Activated CD4-positive, alpha-beta T cell treated with anti-CD3 and anti-CD28 coated beads for 1 hour (primary cell): ENCODE measurements at regions not wholly inside any gene's neighbourhood (a gene's known extent, or its start where the extent isn't known, plus 50 kb on each side); places are given as distances from the start of the nearest gene placed in this dataset.
"Not testable (repeated sequence)": the region's sequence is repeated elsewhere in the genome, so short reads cannot be mapped to it uniquely, and the experiment has no call there.

Experiments used
- DNase-seq: peaks from one replicate; pipeline ENCODE4 v3.0.0-alpha.2; 2020

- DNase-seq, result no peak
Observed at GRCh38 chr10:3325954-3326750, 153.6 kb upstream of the PITRM1 start.

GRCh38 chr10:3324612-3325038, 152.0 kb upstream of the PITRM1 start:
- no peak for DNase-seq

- no peak for DNase-seq
Observed at GRCh38 chr10:3323865-3324498, 151.4 kb upstream of the PITRM1 start.

- DNase-seq, result no peak
Observed at GRCh38 chr10:3321123-3321522, 148.5 kb upstream of the PITRM1 start.

GRCh38 chr10:3319811-3320226, 147.2 kb upstream of the PITRM1 start:
- no peak for DNase-seq

GRCh38 chr10:3318480-3318807, 145.9 kb upstream of the PITRM1 start:
- DNase-seq, result not testable (repeated sequence)

- DNase-seq, result not testable (repeated sequence)
Observed at GRCh38 chr10:3317553-3318479, 145.2 kb upstream of the PITRM1 start.

- not testable (repeated sequence) for DNase-seq
Observed at GRCh38 chr10:3314445-3315085, 142.0 kb upstream of the PITRM1 start.

GRCh38 chr10:3313784-3314444, 141.3 kb upstream of the PITRM1 start:
- not testable (repeated sequence) for DNase-seq

- DNase-seq, result no peak
Observed at GRCh38 chr10:3312403-3312940, 139.9 kb upstream of the PITRM1 start.

GRCh38 chr10:3310016-3310784, 137.6 kb upstream of the PITRM1 start:
- DNase-seq, result no peak

- DNase-seq, result no peak
Observed at GRCh38 chr10:3306050-3306449, 133.5 kb upstream of the PITRM1 start.

- no peak for DNase-seq
Observed at GRCh38 chr10:3295582-3296151, 123.1 kb upstream of the PITRM1 start.

- no peak for DNase-seq
Observed at GRCh38 chr10:3294919-3295581, 122.5 kb upstream of the PITRM1 start.

GRCh38 chr10:3293581-3294431, 121.2 kb upstream of the PITRM1 start:
- DNase-seq, result no peak

- DNase-seq, result no peak
Observed at GRCh38 chr10:3292636-3293035, 120.1 kb upstream of the PITRM1 start.

GRCh38 chr10:3290550-3290949, 118.0 kb upstream of the PITRM1 start:
- no peak for DNase-seq

- DNase-seq, result no peak
Observed at GRCh38 chr10:3287572-3288445, 115.2 kb upstream of the PITRM1 start.
